ENCODE measurements at regions not wholly inside any gene's neighbourhood (a gene's known extent, or its start where the extent isn't known, plus 50 kb on each side); places are given as distances from the start of the nearest gene placed in this dataset.

- TF ChIP-seq EZH2 (IDR thresholded peaks at IDR 0.05) (no peak), POLR2AphosphoS5 (IDR thresholded peaks at IDR 0.05; ENCODE audit: borderline replicate concordance, low read depth, low read length) (no peak), FOXP2 (optimal IDR thresholded peaks at IDR 0.05; ENCODE audit: control extremely low read depth, extremely low read length, insufficient read depth) (no peak)
These were observed 70.3 kb downstream of the MAP10 start for GRCh38 chr1:232875536-232875935.
